ENCODE measurements at regions not wholly inside any gene's neighbourhood (a gene's known extent, or its start where the extent isn't known, plus 50 kb on each side); places are given as distances from the start of the nearest gene placed in this dataset.

GRCh38 chr3:40725031-40725430, 200.3 kb downstream of the ZNF621 start:
- DNase-seq, result no peak
- Mint-ChIP-seq H3K27me3 (ENCODE audit: unreplicated experiment) (no peaks in the 10 kb centered on the region), H3K9me3 (ENCODE audit: low read depth, unreplicated experiment) (peaks cover 5% of the 10 kb centered on the region), H3K4me3 (ENCODE audit: low read depth, unreplicated experiment) (no peak overlapping the region), H3K36me3 (ENCODE audit: insufficient read depth, unreplicated experiment) (no peaks in the 10 kb centered on the region), H3K4me1 (ENCODE audit: low read depth, unreplicated experiment) (no peaks in the 10 kb centered on the region), H3K27ac (ENCODE audit: unreplicated experiment) (no peak overlapping the region)
- no TSS peak for BruUV-seq (replicated peaks)
- intact Hi-C loops (cut with micrococcal nuclease; ENCODE audit: unreplicated experiment), result loop anchor here (10.0 kb wide), 1 partner anchor 1150 kb away; no protein-coding TSS in a partner anchor
- TF ChIP-seq CTCF (IDR thresholded peaks at IDR 0.05; ENCODE audit: unreplicated experiment), result no peak
- CTCF ChIA-PET, result interaction anchor here (0.7 kb wide), 1 partner anchor 475 kb away, joined by 3 read pairs; no protein-coding TSS in a partner anchor

- no peak for DNase-seq
- Mint-ChIP-seq H3K27ac (ENCODE audit: unreplicated experiment) (no peak overlapping the region), H3K4me3 (ENCODE audit: low read depth, unreplicated experiment) (no peak overlapping the region), H3K4me1 (ENCODE audit: low read depth, unreplicated experiment) (no peaks in the 10 kb centered on the region), H3K27me3 (ENCODE audit: unreplicated experiment) (no peaks in the 10 kb centered on the region), H3K36me3 (ENCODE audit: insufficient read depth, unreplicated experiment) (no peaks in the 10 kb centered on the region), H3K9me3 (ENCODE audit: low read depth, unreplicated experiment) (peaks cover 5% of the 10 kb centered on the region)
- no TSS peak for BruUV-seq (replicated peaks)
- CTCF ChIA-PET, result no interaction called here
- intact Hi-C loops (cut with micrococcal nuclease; ENCODE audit: unreplicated experiment), result no loop called here
- TF ChIP-seq CTCF (IDR thresholded peaks at IDR 0.05; ENCODE audit: unreplicated experiment), result no peak
Measured at GRCh38 chr3:40731445-40731844, 206.7 kb downstream of the ZNF621 start.

- no peak for DNase-seq
- Mint-ChIP-seq H3K9me3 (ENCODE audit: low read depth, unreplicated experiment) (no peaks in the 10 kb centered on the region), H3K27ac (ENCODE audit: unreplicated experiment) (no peak overlapping the region), H3K27me3 (ENCODE audit: unreplicated experiment) (peaks cover 22% of the 10 kb centered on the region), H3K4me3 (ENCODE audit: low read depth, unreplicated experiment) (no peak overlapping the region), H3K36me3 (ENCODE audit: insufficient read depth, unreplicated experiment) (no peaks in the 10 kb centered on the region), H3K4me1 (ENCODE audit: low read depth, unreplicated experiment) (no peaks in the 10 kb centered on the region)
- CTCF ChIA-PET, result no interaction called here
- TF ChIP-seq CTCF (IDR thresholded peaks at IDR 0.05; ENCODE audit: unreplicated experiment), result no peak
- intact Hi-C loops (cut with micrococcal nuclease; ENCODE audit: unreplicated experiment), result no loop called here
- no TSS peak for BruUV-seq (replicated peaks)
Measured at GRCh38 chr3:40736943-40737342, 212.2 kb downstream of the ZNF621 start.

- no peaks in the 10 kb centered on the region for H3K9me3 Mint-ChIP-seq (ENCODE audit: low read depth, unreplicated experiment)
- no peaks in the 10 kb centered on the region for H3K36me3 Mint-ChIP-seq (ENCODE audit: insufficient read depth, unreplicated experiment)
- BruUV-seq (replicated peaks), result no TSS peak
- H3K4me3 Mint-ChIP-seq (ENCODE audit: low read depth, unreplicated experiment), result no peak overlapping the region
- H3K27me3 Mint-ChIP-seq (ENCODE audit: unreplicated experiment), result peaks cover 22% of the 10 kb centered on the region
- intact Hi-C loops (cut with micrococcal nuclease; ENCODE audit: unreplicated experiment), result no loop called here
- TF ChIP-seq CTCF (IDR thresholded peaks at IDR 0.05; ENCODE audit: unreplicated experiment), result no peak
- no peak overlapping the region for H3K27ac Mint-ChIP-seq (ENCODE audit: unreplicated experiment)
- CTCF ChIA-PET, result no interaction called here
- DNase-seq, result no peak
- H3K4me1 Mint-ChIP-seq (ENCODE audit: low read depth, unreplicated experiment), result no peaks in the 10 kb centered on the region
Measured at GRCh38 chr3:40737343-40737742, 212.6 kb downstream of the ZNF621 start.

Data from Calu3 (cell line).